OCI-LY1 (cell line): ENCODE measurements at regions not wholly inside any gene's neighbourhood (a gene's known extent, or its start where the extent isn't known, plus 50 kb on each side); places are given as distances from the start of the nearest gene placed in this dataset.

Source experiments
- EZH2 ChIP-seq: fragments of 200-600 bp; sonication (generic), shearing (Covaris generic); IDR thresholded peaks from 2 replicates; pipeline ENCODE4 v1.8.0; 2017; ENCODE audit warnings: borderline replicate concordance, mixed run types, mild to moderate bottlenecking, antibody characterized with exemption, low read length, moderate library complexity, mixed read lengths
- TF ChIP-seq, protein P1 (sequence below): fragments of 200-600 bp; sonication (generic), shearing (Covaris generic); IDR thresholded peaks from 2 replicates; pipeline ENCODE4 v1.5.1; 2017; ENCODE audit warnings: mild to moderate bottlenecking, antibody characterized with exemption, low read length, moderate library complexity, mixed read lengths

DNA sequence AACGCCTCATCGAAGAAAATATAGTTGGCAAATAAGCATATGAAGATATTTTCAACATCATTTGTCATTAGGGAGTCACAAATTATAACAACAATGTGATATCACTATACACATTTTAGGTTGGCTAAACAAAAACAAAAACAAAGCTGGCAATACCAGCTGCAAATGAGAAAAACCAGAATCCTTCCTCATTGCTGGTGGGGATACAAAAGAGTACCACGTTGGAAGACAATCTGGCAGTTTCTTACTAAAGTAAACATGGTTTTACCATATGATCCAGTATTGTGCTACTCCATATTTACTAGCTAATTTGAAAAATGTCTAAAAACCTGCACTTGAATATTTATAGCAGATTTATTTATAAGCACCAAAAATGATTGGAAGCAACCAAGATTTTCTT lies 1204.1 kb downstream of the MRPL39 start:
- TF ChIP-seq, protein P1, sequence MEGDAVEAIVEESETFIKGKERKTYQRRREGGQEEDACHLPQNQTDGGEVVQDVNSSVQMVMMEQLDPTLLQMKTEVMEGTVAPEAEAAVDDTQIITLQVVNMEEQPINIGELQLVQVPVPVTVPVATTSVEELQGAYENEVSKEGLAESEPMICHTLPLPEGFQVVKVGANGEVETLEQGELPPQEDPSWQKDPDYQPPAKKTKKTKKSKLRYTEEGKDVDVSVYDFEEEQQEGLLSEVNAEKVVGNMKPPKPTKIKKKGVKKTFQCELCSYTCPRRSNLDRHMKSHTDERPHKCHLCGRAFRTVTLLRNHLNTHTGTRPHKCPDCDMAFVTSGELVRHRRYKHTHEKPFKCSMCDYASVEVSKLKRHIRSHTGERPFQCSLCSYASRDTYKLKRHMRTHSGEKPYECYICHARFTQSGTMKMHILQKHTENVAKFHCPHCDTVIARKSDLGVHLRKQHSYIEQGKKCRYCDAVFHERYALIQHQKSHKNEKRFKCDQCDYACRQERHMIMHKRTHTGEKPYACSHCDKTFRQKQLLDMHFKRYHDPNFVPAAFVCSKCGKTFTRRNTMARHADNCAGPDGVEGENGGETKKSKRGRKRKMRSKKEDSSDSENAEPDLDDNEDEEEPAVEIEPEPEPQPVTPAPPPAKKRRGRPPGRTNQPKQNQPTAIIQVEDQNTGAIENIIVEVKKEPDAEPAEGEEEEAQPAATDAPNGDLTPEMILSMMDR: no peak
- no peak for TF ChIP-seq EZH2
